Naive thymus-derived CD4-positive, alpha-beta T cell (primary cell): ENCODE measurements at regions not wholly inside any gene's neighbourhood (a gene's known extent, or its start where the extent isn't known, plus 50 kb on each side); places are given as distances from the start of the nearest gene placed in this dataset.

Experiments used
- ATAC-seq: fragments of 150-1000 bp; cut with Tn5 transposase; 2 replicates; pipeline ENCODE4 v1.10.0; 2021; ENCODE audit warnings: mild to moderate bottlenecking, moderate library complexity
- CTCF ChIA-PET: fragments of 350-600 bp; sonication (Branson Sonifier 250); formaldehyde crosslinking; loops from one replicate; lab custom pipeline; 2021; ENCODE audit warnings: antibody characterized with exemption; lab: Charles Lee
- POLR2A ChIA-PET: fragments of 350-600 bp; sonication (Branson Sonifier 250); formaldehyde crosslinking; loops from one replicate; lab custom pipeline; 2021; ENCODE audit warnings: antibody characterized with exemption, inconsistent platforms; lab: Charles Lee
- DNase-seq, 9 donors: peaks; one replicate each; pipeline versions ENCODE4 v3.0.0 to v3.0.0-alpha.2; 2020 to 2022; ENCODE audit warnings: mixed read lengths in 1 of 9
- H3K27ac ChIP-seq: one replicate; pipeline ENCODE4 v1.7.0; 2013; ENCODE audit warnings: mild to moderate bottlenecking, low read depth, low read length, moderate library complexity
- H3K27me3 ChIP-seq, 2 donors: one replicate each; pipeline ENCODE4 v1.7.0; 2013; ENCODE audit warnings: low read length in 2 of 2, mild to moderate bottlenecking in 2 of 2, moderate library complexity in 2 of 2; ENCODE audit not compliant: control insufficient read depth in 2 of 2, insufficient read depth in 2 of 2
- H3K36me3 ChIP-seq, 3 experiments: 1 replicate in 2 of 3; 2 replicates in 1 of 3; pipeline ENCODE4 v1.7.0; 2013; ENCODE audit warnings: low read length in 3 of 3, mild to moderate bottlenecking in 3 of 3, moderate library complexity in 1 of 3; ENCODE audit not compliant: insufficient read depth in 3 of 3, control insufficient read depth in 2 of 3
- H3K4me1 ChIP-seq, 2 donors: one replicate each; pipeline ENCODE4 v1.7.0; 2013; ENCODE audit warnings: low read length in 2 of 2, mild to moderate bottlenecking in 2 of 2, moderate library complexity in 1 of 2; ENCODE audit not compliant: control insufficient read depth in 2 of 2, insufficient read depth in 2 of 2
- H3K4me3 ChIP-seq: 2 replicates; pipeline ENCODE4 v1.7.0; 2013; ENCODE audit warnings: mild to moderate bottlenecking, low read length
- H3K9me3 ChIP-seq, 3 experiments: 1 replicate in 2 of 3; 2 replicates in 1 of 3; pipeline ENCODE4 v1.7.0; 2013; ENCODE audit warnings: low read length in 3 of 3; ENCODE audit not compliant: control insufficient read depth in 2 of 3
- H3K27ac Mint-ChIP-seq, 9 donors: one replicate each; pipeline ENCODE4 v1.8.0; 2020 to 2022; ENCODE audit warnings: mixed read lengths in 9 of 9, mild to moderate bottlenecking in 8 of 9, moderate library complexity in 5 of 9, inconsistent platforms in 2 of 9
- H3K27me3 Mint-ChIP-seq, 5 donors: one replicate each; pipeline ENCODE4 v1.8.0; 2021 to 2022; ENCODE audit warnings: mixed read lengths in 5 of 5, mild to moderate bottlenecking in 1 of 5
- H3K36me3 Mint-ChIP-seq, 5 donors: one replicate each; pipeline ENCODE4 v1.8.0; 2020 to 2022; ENCODE audit warnings: mixed read lengths in 5 of 5, mild to moderate bottlenecking in 3 of 5, inconsistent platforms in 1 of 5
- H3K4me1 Mint-ChIP-seq, 7 donors: one replicate each; pipeline ENCODE4 v1.8.0; 2020 to 2022; ENCODE audit warnings: mixed read lengths in 7 of 7, mild to moderate bottlenecking in 3 of 7, inconsistent platforms in 1 of 7
- H3K4me3 Mint-ChIP-seq, 10 donors: one replicate each; pipeline ENCODE4 v1.8.0; 2020 to 2022; ENCODE audit warnings: mild to moderate bottlenecking in 10 of 10, mixed read lengths in 10 of 10, moderate library complexity in 6 of 10, inconsistent platforms in 2 of 10
- H3K9me3 Mint-ChIP-seq, 11 donors: one replicate each; pipeline ENCODE4 v1.8.0; 2020 to 2022; ENCODE audit warnings: mixed read lengths in 11 of 11, mild to moderate bottlenecking in 4 of 11, inconsistent platforms in 1 of 11, moderate library complexity in 1 of 11
- intact Hi-C, 2 donors: fragments of 100-400 bp; cut with micrococcal nuclease; formaldehyde crosslinking; loops; one replicate each; pipeline ENCODE4 v1.15.1; 2023

- CTCF ChIA-PET = no interaction called here
- H3K27me3 Mint-ChIP-seq = peaks cover under 1 to 7% (median under 1%) of the 10 kb centered on the region in 5 donors
- H3K36me3 Mint-ChIP-seq = no peaks in the 10 kb centered on the region
- Histone ChIP-seq H3K27me3 (peaks cover 0 to 3% of the 10 kb centered on the region in 2 donors), H3K27ac (no peak overlapping the region), H3K4me3 (no peak overlapping the region), H3K36me3 (no peaks in the 10 kb centered on the region), H3K9me3 (no peaks in the 10 kb centered on the region), H3K4me1 (no peaks in the 10 kb centered on the region)
- H3K9me3 Mint-ChIP-seq = peaks cover 0 to 4% (median 0%) of the 10 kb centered on the region in 11 donors
- H3K27ac Mint-ChIP-seq = no peak overlapping the region
- no peak overlapping the region for H3K4me3 Mint-ChIP-seq
- H3K4me1 Mint-ChIP-seq = no peaks in the 10 kb centered on the region
- DNase-seq (no peak), ATAC-seq (no peak)
- POLR2A ChIA-PET = no interaction called here
- intact Hi-C loops = no loop called here
These were observed 488.9 kb upstream of the TNC start for GRCh38 chr9:115606838-115607237.

GRCh38 chr9:115614326-115614999, 496.5 kb upstream of the TNC start:
- no peaks in the 10 kb centered on the region for H3K4me1 ChIP-seq
- ChIA-PET POLR2A (no interaction called here), CTCF (no interaction called here)
- ATAC-seq (no peak), DNase-seq (no peak)
- Mint-ChIP-seq H3K4me3 (no peak overlapping the region), H3K36me3 (no peaks in the 10 kb centered on the region), H3K9me3 (peaks cover 0 to 11% (median 0%) of the 10 kb centered on the region in 11 donors), H3K27me3 (peaks cover 0 to 11% (median 2%) of the 10 kb centered on the region in 5 donors), H3K27ac (no peak overlapping the region), H3K4me1 (no peaks in the 10 kb centered on the region)
- intact Hi-C loops = no loop called here
- no peaks in the 10 kb centered on the region for H3K27me3 ChIP-seq
- H3K27ac ChIP-seq = no peak overlapping the region
- no peaks in the 10 kb centered on the region for H3K36me3 ChIP-seq
- no peak overlapping the region for H3K4me3 ChIP-seq
- no peaks in the 10 kb centered on the region for H3K9me3 ChIP-seq

GRCh38 chr9:115615000-115615401, 497.0 kb upstream of the TNC start:
- no peak overlapping the region for H3K4me3 Mint-ChIP-seq
- DNase-seq = no peak
- no peak for ATAC-seq

GRCh38 chr9:115615821-115616665, 498.1 kb upstream of the TNC start:
- H3K27me3 Mint-ChIP-seq = peaks cover 0 to 18% (median 2%) of the 10 kb centered on the region in 5 donors
- no peaks in the 10 kb centered on the region for H3K27me3 ChIP-seq
- intact Hi-C loops = no loop called here
- DNase-seq (no peak), ATAC-seq (no peak)
- no peak overlapping the region for H3K27ac ChIP-seq
- peaks cover 0 to 5% (median 0%) of the 10 kb centered on the region in 5 donors for H3K36me3 Mint-ChIP-seq
- no peaks in the 10 kb centered on the region for H3K4me1 Mint-ChIP-seq
- H3K9me3 ChIP-seq = no peaks in the 10 kb centered on the region
- CTCF ChIA-PET = no interaction called here
- H3K9me3 Mint-ChIP-seq = peaks cover 0 to 21% (median 5%) of the 10 kb centered on the region in 11 donors
- no peak overlapping the region for H3K4me3 Mint-ChIP-seq
- no peaks in the 10 kb centered on the region for H3K4me1 ChIP-seq
- no peak overlapping the region for H3K27ac Mint-ChIP-seq
- POLR2A ChIA-PET = no interaction called here
- H3K36me3 ChIP-seq = no peaks in the 10 kb centered on the region
- no peak overlapping the region for H3K4me3 ChIP-seq

More at GRCh38 chr9:115615000-115615401, 497.0 kb upstream of the TNC start:
- no peak overlapping the region for H3K27ac ChIP-seq
- Mint-ChIP-seq H3K9me3 (peaks cover 0 to 12% (median under 1%) of the 10 kb centered on the region in 11 donors), H3K27ac (no peak overlapping the region), H3K4me1 (no peaks in the 10 kb centered on the region), H3K27me3 (peaks cover 0 to 11% (median 2%) of the 10 kb centered on the region in 5 donors), H3K36me3 (no peaks in the 10 kb centered on the region)
- H3K36me3 ChIP-seq = no peaks in the 10 kb centered on the region
- intact Hi-C loops = no loop called here
- no peak overlapping the region for H3K4me3 ChIP-seq
- CTCF ChIA-PET = no interaction called here
- no peaks in the 10 kb centered on the region for H3K27me3 ChIP-seq
- no peaks in the 10 kb centered on the region for H3K4me1 ChIP-seq
- no peaks in the 10 kb centered on the region for H3K9me3 ChIP-seq
- POLR2A ChIA-PET = no interaction called here

- no peaks in the 10 kb centered on the region for H3K9me3 ChIP-seq
- Mint-ChIP-seq H3K9me3 (peaks cover 0 to 26% (median 5%) of the 10 kb centered on the region in 11 donors), H3K27ac (no peak overlapping the region), H3K4me3 (no peak overlapping the region), H3K4me1 (no peaks in the 10 kb centered on the region), H3K27me3 (peaks cover 0 to 19% (median 4%) of the 10 kb centered on the region in 5 donors), H3K36me3 (peaks cover 0 to 5% (median 0%) of the 10 kb centered on the region in 5 donors)
- no peak overlapping the region for H3K27ac ChIP-seq
- ATAC-seq (no peak), DNase-seq (no peak)
- no peaks in the 10 kb centered on the region for H3K4me1 ChIP-seq
- ChIA-PET POLR2A (no interaction called here), CTCF (no interaction called here)
- H3K36me3 ChIP-seq = no peaks in the 10 kb centered on the region
- H3K27me3 ChIP-seq = no peaks in the 10 kb centered on the region
- intact Hi-C loops = no loop called here
- no peak overlapping the region for H3K4me3 ChIP-seq
These were observed 498.8 kb upstream of the TNC start for GRCh38 chr9:115616666-115617239.

GRCh38 chr9:115625251-115625650, 507.3 kb upstream of the TNC start:
- intact Hi-C loops = no loop called here
- H3K36me3 ChIP-seq = no peaks in the 10 kb centered on the region
- H3K4me1 ChIP-seq = no peaks in the 10 kb centered on the region
- no peak overlapping the region for H3K4me3 Mint-ChIP-seq
- H3K9me3 Mint-ChIP-seq = peaks cover 0 to 21% (median 6%) of the 10 kb centered on the region in 11 donors
- H3K36me3 Mint-ChIP-seq = peaks cover 0 to 3% (median 0%) of the 10 kb centered on the region in 5 donors
- no peak overlapping the region for H3K27ac Mint-ChIP-seq
- DNase-seq (no peak), ATAC-seq (no peak)
- POLR2A ChIA-PET = no interaction called here
- no peaks in the 10 kb centered on the region for H3K27me3 ChIP-seq
- no peak overlapping the region for H3K27ac ChIP-seq
- no peak overlapping the region for H3K4me3 ChIP-seq
- CTCF ChIA-PET = no interaction called here
- H3K9me3 ChIP-seq = no peaks in the 10 kb centered on the region
- no peaks in the 10 kb centered on the region for H3K4me1 Mint-ChIP-seq
- peaks cover 0 to 15% (median 0%) of the 10 kb centered on the region in 5 donors for H3K27me3 Mint-ChIP-seq
